Mucosa of descending colon (tissue), 3 donors: ENCODE measurements at regions not wholly inside any gene's neighbourhood (a gene's known extent, or its start where the extent isn't known, plus 50 kb on each side); places are given as distances from the start of the nearest gene placed in this dataset.

Experiments used
- ATAC-seq: fragments of 200-7000 bp; cut with Tn5 transposase; one replicate; pipeline ENCODE4 v1.9.1; 2020; ENCODE audit warnings: mild to moderate bottlenecking, moderate library complexity
- DNase-seq, 3 donors: peaks; one replicate each; pipeline ENCODE4 v3.0.0-alpha.2; 2020
- H3K36me3 ChIP-seq: fragments of 200-600 bp; one replicate; pipeline ENCODE4 v1.8.0; 2021; ENCODE audit warnings: low read depth, mild to moderate bottlenecking
- H3K4me1 ChIP-seq: fragments of 200-600 bp; one replicate; pipeline ENCODE4 v1.8.0; 2021; ENCODE audit warnings: low read depth, mild to moderate bottlenecking
- H3K4me3 ChIP-seq: fragments of 200-600 bp; one replicate; pipeline ENCODE4 v1.8.0; 2021; ENCODE audit warnings: mild to moderate bottlenecking
- H3K9me3 ChIP-seq: fragments of 200-600 bp; one replicate; pipeline ENCODE4 v1.8.0; 2021; ENCODE audit warnings: mild to moderate bottlenecking
- CTCF ChIP-seq: fragments of 200-600 bp; IDR thresholded peaks from one replicate; pipeline ENCODE4 v1.8.0; 2022; ENCODE audit warnings: antibody characterized with exemption, mild to moderate bottlenecking
- intact Hi-C, 2 donors: fragments of 100-400 bp; cut with DNase I in 1 of 2; cut with micrococcal nuclease in 1 of 2; formaldehyde crosslinking; loops; one replicate each; pipeline versions ENCODE4 v1.11.0 to v1.11.1; 2022; cut with DNase I, micrococcal nuclease
- donor health status: DM: no; HTN: no; CAD: no; lungs with moderate emphysema.
- donor health status: DM: no; HTN: no; CAD: no.
- donor health status: DM: no; HTN: yes; CAD: no.

GRCh38 chr7:17677408-17677807, 262.9 kb downstream of the SNX13 start:
- ATAC-seq (no peak), DNase-seq (no peak)
- no peak for TF ChIP-seq CTCF
- H3K36me3 ChIP-seq = no peaks in the 10 kb centered on the region
- no peaks in the 10 kb centered on the region for H3K9me3 ChIP-seq
- H3K4me3 ChIP-seq = no peak overlapping the region
- intact Hi-C loops = no loop called here
- no peaks in the 10 kb centered on the region for H3K4me1 ChIP-seq

- ATAC-seq (no peak), DNase-seq (no peak)
- Histone ChIP-seq H3K4me1 (no peaks in the 10 kb centered on the region), H3K4me3 (no peak overlapping the region), H3K9me3 (no peaks in the 10 kb centered on the region), H3K36me3 (no peaks in the 10 kb centered on the region)
- TF ChIP-seq CTCF = no peak
- intact Hi-C loops = no loop called here
Observed at GRCh38 chr7:17678896-17679295, 261.4 kb downstream of the SNX13 start.

GRCh38 chr7:17679458-17679857, 260.8 kb downstream of the SNX13 start:
- Histone ChIP-seq H3K4me1 (no peaks in the 10 kb centered on the region), H3K36me3 (no peaks in the 10 kb centered on the region), H3K9me3 (no peaks in the 10 kb centered on the region), H3K4me3 (no peak overlapping the region)
- ATAC-seq (no peak), DNase-seq (peak in 1 of 3 donors; percentile 8)
- no peak for TF ChIP-seq CTCF
- intact Hi-C loops = no loop called here

- ATAC-seq (peak; percentile 55), DNase-seq (peak in 2 of 3 donors; percentile 23 to 44)
- H3K4me3 ChIP-seq = no peak overlapping the region
- H3K9me3 ChIP-seq = no peaks in the 10 kb centered on the region
- H3K4me1 ChIP-seq = no peaks in the 10 kb centered on the region
- no peaks in the 10 kb centered on the region for H3K36me3 ChIP-seq
- TF ChIP-seq CTCF = no peak
- intact Hi-C loops = loop anchor here in 1 of 2 donors (10.0 kb wide), 1 partner anchor 665 kb away; no protein-coding TSS in a partner anchor
Observed at GRCh38 chr7:17680026-17680425, 260.3 kb downstream of the SNX13 start.

- intact Hi-C loops = loop anchor here in 1 of 2 donors (10.0 kb wide), 1 partner anchor 664 kb away; no protein-coding TSS in a partner anchor
- ATAC-seq = no peak
- TF ChIP-seq CTCF = no peak
- no peaks in the 10 kb centered on the region for H3K4me1 ChIP-seq
- no peak for DNase-seq
- no peaks in the 10 kb centered on the region for H3K9me3 ChIP-seq
- H3K36me3 ChIP-seq = no peaks in the 10 kb centered on the region
- H3K4me3 ChIP-seq = no peak overlapping the region
Observed at GRCh38 chr7:17680943-17681351, 259.3 kb downstream of the SNX13 start.

GRCh38 chr7:17681965-17682364, 258.3 kb downstream of the SNX13 start:
- DNase-seq (no peak), ATAC-seq (no peak)
- intact Hi-C loops = loop anchor here in 1 of 2 donors (10.0 kb wide), 1 partner anchor 663 kb away; no protein-coding TSS in a partner anchor
- Histone ChIP-seq H3K9me3 (no peaks in the 10 kb centered on the region), H3K36me3 (no peaks in the 10 kb centered on the region), H3K4me1 (no peaks in the 10 kb centered on the region), H3K4me3 (no peak overlapping the region)
- TF ChIP-seq CTCF = no peak
